ENCODE measurements at regions not wholly inside any gene's neighbourhood (a gene's known extent, or its start where the extent isn't known, plus 50 kb on each side); places are given as distances from the start of the nearest gene placed in this dataset.

DNA sequence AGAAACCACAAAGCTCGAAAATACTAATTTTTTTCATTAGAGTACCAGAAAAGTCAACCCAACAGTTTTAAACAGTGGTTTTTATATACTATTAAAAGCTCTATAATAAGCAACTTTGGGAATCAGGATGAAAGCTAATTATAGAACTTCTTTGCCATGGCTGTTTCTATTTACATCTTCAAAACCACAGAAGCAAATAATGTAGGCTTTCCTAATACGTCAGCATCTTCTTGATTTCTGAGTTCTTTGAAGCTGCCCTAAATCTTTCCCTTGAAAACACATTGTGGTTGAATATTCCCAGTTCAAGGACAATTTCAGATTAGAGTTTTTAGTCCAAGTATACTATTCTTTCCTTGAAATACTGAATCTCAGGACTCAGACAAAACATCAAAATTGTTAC lies 460.2 kb upstream of the FAT1 start:
- H3K9me3 ChIP-seq (ENCODE audit: control insufficient read depth in 2 of 2, insufficient read depth in 1 of 2, low read length in 1 of 2) = no peaks in the 10 kb centered on the region
- H3K4me3 ChIP-seq (ENCODE audit: low read length in 2 of 2) = no peak overlapping the region
- 89% methylated on average over 2 of the region's 2 CpGs for WGBS
- H3K4me1 ChIP-seq (ENCODE audit: control insufficient read depth in 2 of 2, insufficient read depth in 2 of 2, low read length in 2 of 2) = no peaks in the 10 kb centered on the region
- H3K27ac ChIP-seq (ENCODE audit: low read depth in 1 of 2, low read length in 1 of 2) = no peak overlapping the region
- no peak for DNase-seq (ENCODE audit: low read depth in 6 of 9, low spot score in 9 of 9)
- no peaks in the 10 kb centered on the region for H3K36me3 ChIP-seq (ENCODE audit: control insufficient read depth in 2 of 2, insufficient read depth in 2 of 2, low read length in 1 of 2)
- H3K27me3 ChIP-seq (ENCODE audit: control insufficient read depth in 2 of 2, insufficient read depth in 1 of 2, low read length in 1 of 2) = no peaks in the 10 kb centered on the region

DNA sequence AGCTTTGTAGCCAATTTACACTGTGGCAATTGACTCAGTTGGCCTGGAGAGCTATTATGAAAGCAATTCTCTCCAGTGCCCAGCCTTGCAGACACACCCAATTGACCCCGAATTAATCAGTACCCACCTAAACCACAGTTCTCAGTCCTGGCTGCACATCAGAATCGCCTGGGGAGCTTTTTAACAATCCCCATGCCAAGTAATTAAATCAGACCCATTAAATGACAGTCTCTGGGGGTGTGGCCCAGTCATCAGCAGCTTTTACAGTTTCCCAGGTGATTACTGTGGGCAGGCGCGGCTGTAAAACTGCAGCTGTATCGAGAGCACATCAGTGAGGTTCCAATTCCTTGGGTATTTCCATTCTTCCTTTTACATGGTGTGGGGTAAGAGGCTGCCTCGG lies 460.9 kb upstream of the FAT1 start:
- Histone ChIP-seq H3K27me3 (ENCODE audit: control insufficient read depth in 2 of 2, insufficient read depth in 1 of 2, low read length in 1 of 2) (no peaks in the 10 kb centered on the region), H3K4me1 (ENCODE audit: control insufficient read depth in 2 of 2, insufficient read depth in 2 of 2, low read length in 2 of 2) (no peaks in the 10 kb centered on the region), H3K9me3 (ENCODE audit: control insufficient read depth in 2 of 2, insufficient read depth in 1 of 2, low read length in 1 of 2) (peaks cover 0 to 4% of the 10 kb centered on the region in 2 donors), H3K4me3 (ENCODE audit: low read length in 2 of 2) (no peak overlapping the region), H3K36me3 (ENCODE audit: control insufficient read depth in 2 of 2, insufficient read depth in 2 of 2, low read length in 1 of 2) (no peaks in the 10 kb centered on the region), H3K27ac (ENCODE audit: low read depth in 1 of 2, low read length in 1 of 2) (no peak overlapping the region)
- 80% methylated on average over 6 of the region's 6 CpGs for WGBS
- no peak for DNase-seq (ENCODE audit: low read depth in 6 of 9, low spot score in 9 of 9)

DNA sequence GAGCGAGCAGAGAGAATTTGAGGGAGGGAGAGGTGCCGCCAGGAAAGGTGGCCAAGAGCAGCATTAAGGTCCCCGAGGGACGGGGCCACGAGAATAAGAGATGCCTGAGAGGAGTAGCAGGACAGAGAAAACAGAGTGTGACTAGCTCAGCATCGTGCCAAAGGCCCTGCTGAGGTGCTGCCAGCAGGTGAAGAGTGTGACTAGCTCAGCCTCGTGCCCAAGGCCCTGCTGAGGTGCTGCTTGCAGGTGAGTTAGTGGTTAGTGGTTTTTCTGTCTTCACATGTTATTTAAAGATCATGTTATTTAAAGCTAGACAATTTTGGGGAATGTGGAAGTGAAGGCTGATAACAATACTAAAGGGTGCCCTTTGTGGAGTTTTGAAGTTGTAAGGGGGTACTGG lies 464.5 kb upstream of the FAT1 start:
- Histone ChIP-seq H3K4me1 (ENCODE audit: control insufficient read depth in 2 of 2, insufficient read depth in 2 of 2, low read length in 2 of 2) (no peaks in the 10 kb centered on the region), H3K4me3 (ENCODE audit: low read length in 2 of 2) (no peak overlapping the region)
- 78% methylated on average over 7 of the region's 7 CpGs for WGBS

DNA sequence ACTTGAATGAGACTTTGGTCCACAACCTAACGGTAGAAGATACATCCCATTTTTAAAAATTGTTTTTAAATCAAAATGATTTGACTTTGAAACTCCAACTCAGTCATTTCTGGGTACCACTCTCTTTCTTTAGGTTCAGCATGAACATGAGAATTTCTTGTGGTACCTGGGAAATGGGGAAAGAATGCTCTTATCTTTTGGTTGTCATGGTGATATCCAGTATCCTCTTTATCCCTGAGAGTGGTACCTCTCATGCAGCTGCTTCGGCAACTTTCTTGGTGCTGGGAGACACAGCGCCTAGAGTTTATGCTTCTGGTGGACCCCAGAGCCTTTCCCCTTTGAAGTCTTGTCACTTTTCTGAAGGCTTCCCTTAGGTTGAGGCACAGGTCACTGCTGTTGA lies 465.1 kb upstream of the FAT1 start:
- WGBS = 93% methylated on average over 3 of the region's 3 CpGs

More for the DNA sequence above, 464.5 kb upstream of the FAT1 start:
- Histone ChIP-seq H3K36me3 (ENCODE audit: control insufficient read depth in 2 of 2, insufficient read depth in 2 of 2, low read length in 1 of 2) (no peaks in the 10 kb centered on the region), H3K9me3 (ENCODE audit: control insufficient read depth in 2 of 2, insufficient read depth in 1 of 2, low read length in 1 of 2) (peaks cover 0 to 4% of the 10 kb centered on the region in 2 donors), H3K27ac (ENCODE audit: low read depth in 1 of 2, low read length in 1 of 2) (no peak overlapping the region), H3K27me3 (ENCODE audit: control insufficient read depth in 2 of 2, insufficient read depth in 1 of 2, low read length in 1 of 2) (no peaks in the 10 kb centered on the region)
- DNase-seq (ENCODE audit: low read depth in 6 of 9, low spot score in 9 of 9) = no peak

DNA sequence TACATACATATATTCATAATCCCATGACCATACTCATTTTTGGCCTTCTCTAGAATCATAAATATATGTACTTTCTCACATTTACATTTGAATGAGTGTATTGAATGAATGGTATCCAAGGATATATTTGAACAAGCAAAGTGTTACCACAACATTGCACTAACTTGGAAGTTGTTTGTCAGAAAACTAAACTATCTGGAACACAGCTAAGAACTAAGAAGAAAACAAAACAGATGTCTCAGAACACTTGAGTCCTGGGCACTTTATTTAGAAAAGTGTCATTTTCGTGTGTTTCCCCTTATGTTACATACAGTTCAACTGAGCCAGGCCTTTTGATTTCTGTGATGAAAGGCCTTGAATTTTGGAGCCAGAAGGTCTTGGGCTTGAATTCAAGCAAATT lies 466.7 kb upstream of the FAT1 start:
- Histone ChIP-seq H3K36me3 (ENCODE audit: control insufficient read depth in 2 of 2, insufficient read depth in 2 of 2, low read length in 1 of 2) (no peaks in the 10 kb centered on the region), H3K9me3 (ENCODE audit: control insufficient read depth in 2 of 2, insufficient read depth in 1 of 2, low read length in 1 of 2) (peaks cover 0 to 8% of the 10 kb centered on the region in 2 donors), H3K4me3 (ENCODE audit: low read length in 2 of 2) (no peak overlapping the region), H3K4me1 (ENCODE audit: control insufficient read depth in 2 of 2, insufficient read depth in 2 of 2, low read length in 2 of 2) (no peaks in the 10 kb centered on the region), H3K27ac (ENCODE audit: low read depth in 1 of 2, low read length in 1 of 2) (no peak overlapping the region), H3K27me3 (ENCODE audit: control insufficient read depth in 2 of 2, insufficient read depth in 1 of 2, low read length in 1 of 2) (no peaks in the 10 kb centered on the region)
- DNase-seq (ENCODE audit: low read depth in 6 of 9, low spot score in 9 of 9) = no peak
- 77% methylated on average over 1 of the region's 1 CpG for WGBS

More for the DNA sequence above, 465.1 kb upstream of the FAT1 start:
- Histone ChIP-seq H3K9me3 (ENCODE audit: control insufficient read depth in 2 of 2, insufficient read depth in 1 of 2, low read length in 1 of 2) (peaks cover 0 to 4% of the 10 kb centered on the region in 2 donors), H3K4me3 (ENCODE audit: low read length in 2 of 2) (no peak overlapping the region), H3K36me3 (ENCODE audit: control insufficient read depth in 2 of 2, insufficient read depth in 2 of 2, low read length in 1 of 2) (no peaks in the 10 kb centered on the region), H3K27ac (ENCODE audit: low read depth in 1 of 2, low read length in 1 of 2) (no peak overlapping the region), H3K27me3 (ENCODE audit: control insufficient read depth in 2 of 2, insufficient read depth in 1 of 2, low read length in 1 of 2) (no peaks in the 10 kb centered on the region), H3K4me1 (ENCODE audit: control insufficient read depth in 2 of 2, insufficient read depth in 2 of 2, low read length in 2 of 2) (no peaks in the 10 kb centered on the region)
- DNase-seq (ENCODE audit: low read depth in 6 of 9, low spot score in 9 of 9) = no peak

DNA sequence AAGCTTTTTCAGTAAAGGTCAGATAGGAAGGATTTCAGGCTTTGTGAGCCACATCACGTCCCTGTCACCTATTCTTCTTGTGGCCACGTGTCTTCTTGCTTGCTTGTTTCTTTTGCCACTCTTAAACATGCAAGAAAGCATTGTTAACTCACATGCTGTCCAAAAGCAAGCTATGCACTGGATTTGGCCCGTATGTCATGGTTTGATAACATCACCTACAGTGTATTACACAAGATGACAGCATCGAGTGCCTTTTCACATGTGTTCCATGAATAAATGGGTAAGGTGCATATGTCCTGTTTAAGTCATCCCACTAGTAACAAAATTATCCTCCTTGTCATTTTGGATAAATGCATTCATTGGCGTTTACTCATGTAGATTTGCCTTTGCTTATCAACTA lies 468.0 kb upstream of the FAT1 start:
- H3K4me1 ChIP-seq (ENCODE audit: control insufficient read depth in 2 of 2, insufficient read depth in 2 of 2, low read length in 2 of 2) = no peaks in the 10 kb centered on the region
- no peaks in the 10 kb centered on the region for H3K36me3 ChIP-seq (ENCODE audit: control insufficient read depth in 2 of 2, insufficient read depth in 2 of 2, low read length in 1 of 2)
- H3K4me3 ChIP-seq (ENCODE audit: low read length in 2 of 2) = no peak overlapping the region
- WGBS = 83% methylated on average over 5 of the region's 5 CpGs
- no peaks in the 10 kb centered on the region for H3K27me3 ChIP-seq (ENCODE audit: control insufficient read depth in 2 of 2, insufficient read depth in 1 of 2, low read length in 1 of 2)
- no peak for DNase-seq (ENCODE audit: low read depth in 6 of 9, low spot score in 9 of 9)
- H3K27ac ChIP-seq (ENCODE audit: low read depth in 1 of 2, low read length in 1 of 2) = no peak overlapping the region
- H3K9me3 ChIP-seq (ENCODE audit: control insufficient read depth in 2 of 2, insufficient read depth in 1 of 2, low read length in 1 of 2) = peaks cover 0 to 8% of the 10 kb centered on the region in 2 donors

DNA sequence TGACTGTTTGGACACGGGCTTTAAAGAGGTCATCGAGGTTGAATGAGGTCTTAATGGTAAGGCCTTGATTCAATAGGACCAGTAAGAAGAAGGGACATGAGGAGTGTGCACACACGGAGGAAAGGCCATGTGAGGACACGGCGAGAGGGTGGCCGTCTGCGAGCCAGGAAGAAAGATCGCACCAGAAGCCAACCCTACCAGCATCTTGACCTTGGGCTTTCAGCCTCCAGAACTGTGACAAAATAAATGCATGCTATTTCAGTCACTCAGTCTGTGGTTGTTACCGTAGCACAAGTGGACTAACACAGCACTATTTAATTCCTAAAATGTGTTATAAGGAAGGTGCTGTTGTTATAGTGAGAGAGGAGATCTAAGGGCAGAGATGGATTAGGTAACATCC lies 468.6 kb upstream of the FAT1 start:
- 95% methylated on average over 9 of the region's 9 CpGs for WGBS
- DNase-seq (ENCODE audit: low read depth in 6 of 9, low spot score in 9 of 9) = no peak
- peaks cover 0 to 8% of the 10 kb centered on the region in 2 donors for H3K9me3 ChIP-seq (ENCODE audit: control insufficient read depth in 2 of 2, insufficient read depth in 1 of 2, low read length in 1 of 2)
- H3K27me3 ChIP-seq (ENCODE audit: control insufficient read depth in 2 of 2, insufficient read depth in 1 of 2, low read length in 1 of 2) = no peaks in the 10 kb centered on the region
- H3K4me3 ChIP-seq (ENCODE audit: low read length in 2 of 2) = no peak overlapping the region
- H3K4me1 ChIP-seq (ENCODE audit: control insufficient read depth in 2 of 2, insufficient read depth in 2 of 2, low read length in 2 of 2) = no peaks in the 10 kb centered on the region
- no peaks in the 10 kb centered on the region for H3K36me3 ChIP-seq (ENCODE audit: control insufficient read depth in 2 of 2, insufficient read depth in 2 of 2, low read length in 1 of 2)
- no peak overlapping the region for H3K27ac ChIP-seq (ENCODE audit: low read depth in 1 of 2, low read length in 1 of 2)

DNA sequence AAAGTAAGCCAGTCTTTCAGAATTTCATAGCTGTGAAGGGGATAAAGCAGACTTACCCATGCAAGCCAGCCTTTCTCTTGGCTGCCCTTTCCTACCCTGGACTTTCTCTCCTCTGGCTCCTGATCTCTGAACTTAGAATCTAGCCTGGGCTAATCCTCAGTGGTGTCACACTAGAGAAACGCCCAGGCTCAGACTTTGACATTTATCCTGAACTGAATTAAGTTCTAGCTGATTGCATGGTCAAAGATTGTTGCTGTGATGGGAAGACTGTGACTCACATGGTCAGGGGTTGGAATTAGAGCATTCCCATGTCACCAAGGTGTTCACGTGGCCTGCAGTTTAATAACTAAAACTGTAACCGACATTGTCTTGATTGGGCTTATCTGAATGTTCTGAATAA lies 469.5 kb upstream of the FAT1 start:
- Histone ChIP-seq H3K27me3 (ENCODE audit: control insufficient read depth in 2 of 2, insufficient read depth in 1 of 2, low read length in 1 of 2) (no peaks in the 10 kb centered on the region), H3K4me3 (ENCODE audit: low read length in 2 of 2) (no peak overlapping the region), H3K27ac (ENCODE audit: low read depth in 1 of 2, low read length in 1 of 2) (no peak overlapping the region), H3K9me3 (ENCODE audit: control insufficient read depth in 2 of 2, insufficient read depth in 1 of 2, low read length in 1 of 2) (peaks cover 0 to 8% of the 10 kb centered on the region in 2 donors), H3K36me3 (ENCODE audit: control insufficient read depth in 2 of 2, insufficient read depth in 2 of 2, low read length in 1 of 2) (no peaks in the 10 kb centered on the region), H3K4me1 (ENCODE audit: control insufficient read depth in 2 of 2, insufficient read depth in 2 of 2, low read length in 2 of 2) (no peaks in the 10 kb centered on the region)
- DNase-seq (ENCODE audit: low read depth in 6 of 9, low spot score in 9 of 9) = no peak
- WGBS = 87% methylated on average over 3 of the region's 3 CpGs

DNA sequence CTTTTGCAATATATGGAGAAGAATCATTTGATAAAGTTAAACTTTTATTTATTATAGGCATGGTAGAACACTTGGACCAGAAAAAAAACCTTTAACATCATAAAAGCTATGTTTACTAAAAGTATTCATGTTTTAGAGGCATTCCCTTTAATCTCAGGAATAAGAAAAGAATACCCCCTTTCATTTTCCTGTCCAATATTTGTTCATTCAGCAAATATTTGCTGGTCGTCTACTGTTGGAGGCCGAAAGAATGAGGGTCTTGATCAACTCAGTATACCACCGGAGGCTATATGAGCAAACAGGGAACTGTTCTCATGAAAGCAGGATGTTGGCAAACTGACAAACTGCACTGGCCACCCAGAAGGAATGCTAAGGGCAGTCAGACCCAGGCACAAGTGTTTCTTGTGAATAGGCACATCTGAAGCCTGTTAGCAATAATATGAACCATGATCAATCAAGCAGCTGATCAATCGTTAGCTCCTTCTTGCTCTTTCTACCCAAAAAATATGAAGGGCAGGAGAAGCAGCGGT lies 480.8 kb upstream of the FAT1 start:
- no peaks in the 10 kb centered on the region for H3K36me3 ChIP-seq (ENCODE audit: control insufficient read depth in 2 of 2, insufficient read depth in 2 of 2, low read length in 1 of 2)
- H3K27ac ChIP-seq (ENCODE audit: low read depth in 1 of 2, low read length in 1 of 2) = no peak overlapping the region
- no peak for DNase-seq (ENCODE audit: low read depth in 6 of 9, low spot score in 9 of 9)
- H3K4me3 ChIP-seq (ENCODE audit: low read length in 2 of 2) = no peak overlapping the region
- no peaks in the 10 kb centered on the region for H3K9me3 ChIP-seq (ENCODE audit: control insufficient read depth in 2 of 2, insufficient read depth in 1 of 2, low read length in 1 of 2)
- H3K27me3 ChIP-seq (ENCODE audit: control insufficient read depth in 2 of 2, insufficient read depth in 1 of 2, low read length in 1 of 2) = no peaks in the 10 kb centered on the region
- no peaks in the 10 kb centered on the region for H3K4me1 ChIP-seq (ENCODE audit: control insufficient read depth in 2 of 2, insufficient read depth in 2 of 2, low read length in 2 of 2)
- WGBS = 92% methylated on average over 5 of the region's 5 CpGs

DNA sequence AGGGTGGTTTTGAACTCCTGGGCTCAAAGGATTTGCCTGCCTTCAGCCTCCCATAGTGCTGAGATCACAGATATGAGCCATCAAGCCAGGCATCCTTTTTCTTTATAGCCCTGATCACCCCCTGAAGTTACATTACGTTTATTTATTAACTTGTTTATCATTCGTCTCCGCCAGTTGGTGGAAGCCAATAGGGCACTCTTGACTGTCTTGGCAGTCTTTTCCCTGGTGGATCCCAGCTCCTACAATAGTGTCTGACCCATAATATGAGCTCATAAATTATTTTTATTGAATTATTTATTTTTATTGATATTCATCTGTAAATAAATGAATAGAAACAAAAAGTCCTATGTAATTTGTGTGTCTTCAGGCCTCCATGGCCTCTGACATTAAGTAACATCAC lies 484.3 kb upstream of the FAT1 start:
- Histone ChIP-seq H3K9me3 (ENCODE audit: control insufficient read depth in 2 of 2, insufficient read depth in 1 of 2, low read length in 1 of 2) (peaks cover 0 to 3% of the 10 kb centered on the region in 2 donors), H3K27me3 (ENCODE audit: control insufficient read depth in 2 of 2, insufficient read depth in 1 of 2, low read length in 1 of 2) (no peaks in the 10 kb centered on the region), H3K4me1 (ENCODE audit: control insufficient read depth in 2 of 2, insufficient read depth in 2 of 2, low read length in 2 of 2) (no peaks in the 10 kb centered on the region), H3K27ac (ENCODE audit: low read depth in 1 of 2, low read length in 1 of 2) (no peak overlapping the region), H3K4me3 (ENCODE audit: low read length in 2 of 2) (no peak overlapping the region), H3K36me3 (ENCODE audit: control insufficient read depth in 2 of 2, insufficient read depth in 2 of 2, low read length in 1 of 2) (no peaks in the 10 kb centered on the region)
- DNase-seq (ENCODE audit: low read depth in 6 of 9, low spot score in 9 of 9) = no peak
- 93% methylated on average over 3 of the region's 3 CpGs for WGBS

Data from thymus (tissue), 11 donors.